ENCODE measurements at regions not wholly inside any gene's neighbourhood (a gene's known extent, or its start where the extent isn't known, plus 50 kb on each side); places are given as distances from the start of the nearest gene placed in this dataset.

- no peaks in the 10 kb centered on the region for H3K9me3 ChIP-seq
- H3K36me3 ChIP-seq: no peaks in the 10 kb centered on the region
- H3K4me3 ChIP-seq: no peak overlapping the region
- TF ChIP-seq POLR2AphosphoS5 (IDR thresholded peaks at IDR 0.05) (no peak), EP300 (IDR thresholded peaks at IDR 0.05) (no peak), CTCF (IDR thresholded peaks at IDR 0.05) (no peak), POLR2A (IDR thresholded peaks at IDR 0.05) (no peak)
- H3K27me3 ChIP-seq: peaks cover 8% of the 10 kb centered on the region
- no peak for ATAC-seq
- 85 to 100% methylated on average over 1 to 4 of the region's 11 CpGs for WGBS, 2 donors (ENCODE audit: low coverage in 1 of 2)
- H3K4me1 ChIP-seq: no peaks in the 10 kb centered on the region
- no peak overlapping the region for H3K27ac ChIP-seq
These were observed 277.0 kb upstream of the SHH start for GRCh38 chr7:156089222-156089621.

- no peak for TF ChIP-seq POLR2AphosphoS5 (IDR thresholded peaks at IDR 0.05)
- TF ChIP-seq EP300 (IDR thresholded peaks at IDR 0.05): no peak
- TF ChIP-seq CTCF (IDR thresholded peaks at IDR 0.05): no peak
- no peak for TF ChIP-seq POLR2A (IDR thresholded peaks at IDR 0.05)
- no peak overlapping the region for H3K4me3 ChIP-seq
- H3K27me3 ChIP-seq: no peaks in the 10 kb centered on the region
- H3K36me3 ChIP-seq: no peaks in the 10 kb centered on the region
- 60 to 67% methylated on average over 1 of the region's 1 CpG for WGBS, 2 donors (ENCODE audit: low coverage in 1 of 2)
- H3K4me1 ChIP-seq: no peaks in the 10 kb centered on the region
- no peak for ATAC-seq
- H3K9me3 ChIP-seq: no peaks in the 10 kb centered on the region
- H3K27ac ChIP-seq: no peak overlapping the region
These were observed 275.9 kb upstream of the SHH start for GRCh38 chr7:156088115-156088514.

GRCh38 chr7:156082048-156083040 is 270.1 kb upstream of the SHH start:
- Histone ChIP-seq H3K27me3 (no peaks in the 10 kb centered on the region), H3K27ac (no peak overlapping the region), H3K36me3 (no peaks in the 10 kb centered on the region), H3K4me1 (no peaks in the 10 kb centered on the region), H3K9me3 (no peaks in the 10 kb centered on the region), H3K4me3 (no peak overlapping the region)
- 41 to 52% methylated on average over 12 to 13 of the region's 21 CpGs for WGBS, 2 donors (ENCODE audit: low coverage in 1 of 2)
- ATAC-seq: no peak
- TF ChIP-seq POLR2A (IDR thresholded peaks at IDR 0.05): no peak
- TF ChIP-seq EP300 (IDR thresholded peaks at IDR 0.05): no peak
- no peak for TF ChIP-seq POLR2AphosphoS5 (IDR thresholded peaks at IDR 0.05)
- TF ChIP-seq CTCF (IDR thresholded peaks at IDR 0.05): no peak

- Histone ChIP-seq H3K36me3 (no peaks in the 10 kb centered on the region), H3K4me3 (no peak overlapping the region), H3K4me1 (no peaks in the 10 kb centered on the region), H3K27ac (no peak overlapping the region), H3K9me3 (no peaks in the 10 kb centered on the region), H3K27me3 (no peaks in the 10 kb centered on the region)
- TF ChIP-seq POLR2AphosphoS5 (IDR thresholded peaks at IDR 0.05) (no peak), POLR2A (IDR thresholded peaks at IDR 0.05) (no peak)
- ATAC-seq: no peak
- WGBS, 2 donors (ENCODE audit: low coverage in 1 of 2): 23 to 38% methylated on average over 2 to 3 of the region's 3 CpGs
These were observed 268.3 kb upstream of the SHH start for GRCh38 chr7:156080596-156080995.

GRCh38 chr7:156080046-156080445 is 267.8 kb upstream of the SHH start:
- 86 to 100% methylated on average over 1 to 2 of the region's 11 CpGs for WGBS, 2 donors (ENCODE audit: low coverage in 1 of 2)
- Histone ChIP-seq H3K36me3 (no peaks in the 10 kb centered on the region), H3K4me1 (no peaks in the 10 kb centered on the region), H3K4me3 (no peak overlapping the region), H3K9me3 (no peaks in the 10 kb centered on the region), H3K27me3 (no peaks in the 10 kb centered on the region), H3K27ac (no peak overlapping the region)
- ATAC-seq: no peak
- TF ChIP-seq POLR2AphosphoS5 (IDR thresholded peaks at IDR 0.05) (no peak), POLR2A (IDR thresholded peaks at IDR 0.05) (no peak), CTCF (IDR thresholded peaks at IDR 0.05) (no peak), EP300 (IDR thresholded peaks at IDR 0.05) (no peak)
